ENCODE measurements at regions not wholly inside any gene's neighbourhood (a gene's known extent, or its start where the extent isn't known, plus 50 kb on each side); places are given as distances from the start of the nearest gene placed in this dataset.
"Not testable (repeated sequence)": the region's sequence is repeated elsewhere in the genome, so short reads cannot be mapped to it uniquely, and the experiment has no call there.

- TF ChIP-seq, protein P1, sequence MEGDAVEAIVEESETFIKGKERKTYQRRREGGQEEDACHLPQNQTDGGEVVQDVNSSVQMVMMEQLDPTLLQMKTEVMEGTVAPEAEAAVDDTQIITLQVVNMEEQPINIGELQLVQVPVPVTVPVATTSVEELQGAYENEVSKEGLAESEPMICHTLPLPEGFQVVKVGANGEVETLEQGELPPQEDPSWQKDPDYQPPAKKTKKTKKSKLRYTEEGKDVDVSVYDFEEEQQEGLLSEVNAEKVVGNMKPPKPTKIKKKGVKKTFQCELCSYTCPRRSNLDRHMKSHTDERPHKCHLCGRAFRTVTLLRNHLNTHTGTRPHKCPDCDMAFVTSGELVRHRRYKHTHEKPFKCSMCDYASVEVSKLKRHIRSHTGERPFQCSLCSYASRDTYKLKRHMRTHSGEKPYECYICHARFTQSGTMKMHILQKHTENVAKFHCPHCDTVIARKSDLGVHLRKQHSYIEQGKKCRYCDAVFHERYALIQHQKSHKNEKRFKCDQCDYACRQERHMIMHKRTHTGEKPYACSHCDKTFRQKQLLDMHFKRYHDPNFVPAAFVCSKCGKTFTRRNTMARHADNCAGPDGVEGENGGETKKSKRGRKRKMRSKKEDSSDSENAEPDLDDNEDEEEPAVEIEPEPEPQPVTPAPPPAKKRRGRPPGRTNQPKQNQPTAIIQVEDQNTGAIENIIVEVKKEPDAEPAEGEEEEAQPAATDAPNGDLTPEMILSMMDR (IDR thresholded peaks at IDR 0.05; ENCODE audit: low read depth, low read length) = no peak
- Histone ChIP-seq H3K9me3 (no peaks in the 10 kb centered on the region), H3K4me1 (no peaks in the 10 kb centered on the region; the same call in 1 of the 2 replicates), H3K27me3 (no peaks in the 10 kb centered on the region), H3K36me3 (no peaks in the 10 kb centered on the region), H3K4me3 (ENCODE audit: low read depth, low read length) (no peak overlapping the region)
- DNase-seq = no peak
Measured at GRCh38 chr4:181845617-181846016, 397.6 kb upstream of the TENM3 start.

GRCh38 chr4:181846934-181847333 is 396.3 kb upstream of the TENM3 start:
- Histone ChIP-seq H3K36me3 (no peaks in the 10 kb centered on the region), H3K4me3 (ENCODE audit: low read depth, low read length) (no peak overlapping the region), H3K27me3 (no peaks in the 10 kb centered on the region), H3K9me3 (no peaks in the 10 kb centered on the region), H3K4me1 (no peaks in the 10 kb centered on the region; the same call in 1 of the 2 replicates)
- TF ChIP-seq, protein P1 (IDR thresholded peaks at IDR 0.05; ENCODE audit: low read depth, low read length) = no peak
- no peak for DNase-seq

- no peak overlapping the region for H3K4me3 ChIP-seq (ENCODE audit: low read depth, low read length)
- H3K36me3 ChIP-seq = no peaks in the 10 kb centered on the region
- DNase-seq = no peak
- H3K4me1 ChIP-seq = peaks cover 1% of the 10 kb centered on the region; the same call in 1 of the 2 replicates
- H3K9me3 ChIP-seq = no peaks in the 10 kb centered on the region
- H3K27me3 ChIP-seq = no peaks in the 10 kb centered on the region
- TF ChIP-seq, protein P1 (IDR thresholded peaks at IDR 0.05; ENCODE audit: low read depth, low read length) = no peak
Measured at GRCh38 chr4:181848357-181848756, 394.8 kb upstream of the TENM3 start.

- TF ChIP-seq, protein P1 (IDR thresholded peaks at IDR 0.05; ENCODE audit: low read depth, low read length) = no peak
- Histone ChIP-seq H3K4me3 (ENCODE audit: low read depth, low read length) (no peak overlapping the region), H3K9me3 (no peaks in the 10 kb centered on the region), H3K4me1 (peaks cover 11% of the 10 kb centered on the region), H3K36me3 (no peaks in the 10 kb centered on the region), H3K27me3 (no peaks in the 10 kb centered on the region)
- no peak for DNase-seq
Measured at GRCh38 chr4:181849472-181849871, 393.7 kb upstream of the TENM3 start.

DNA sequence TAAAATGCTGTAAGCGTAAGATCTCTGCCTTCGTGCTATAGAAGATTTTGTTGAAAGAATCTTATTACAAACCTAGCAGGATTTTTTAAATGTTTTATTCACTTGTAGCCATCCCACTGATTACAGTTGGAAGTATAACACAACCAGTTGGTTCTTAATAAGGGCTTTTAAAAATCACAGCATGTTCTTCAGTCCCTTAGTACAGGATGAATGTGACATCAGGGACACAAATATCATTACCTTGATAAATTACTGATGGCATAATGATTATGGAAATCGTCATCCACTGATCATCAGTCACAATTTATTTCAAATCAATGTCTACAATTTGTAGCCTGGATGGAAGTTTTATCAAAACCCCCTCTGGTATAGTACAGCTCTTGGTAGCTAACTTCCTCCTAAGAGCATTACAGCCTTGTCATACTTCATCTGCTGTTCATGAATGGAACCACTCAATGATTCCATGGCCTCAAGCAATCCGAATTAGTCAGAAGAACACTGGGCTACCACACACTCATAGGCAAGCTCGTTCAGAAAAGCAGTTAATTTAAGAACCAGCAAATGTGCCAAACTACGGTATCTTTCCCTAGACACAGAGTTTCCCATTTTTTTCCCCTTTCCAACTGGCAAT is 389.2 kb upstream of the TENM3 start:
- Histone ChIP-seq H3K36me3 (no peaks in the 10 kb centered on the region), H3K4me3 (ENCODE audit: low read depth, low read length) (peak overlapping the region; percentile 6; the same call in 1 of the 2 replicates), H3K4me1 (peaks cover 12% of the 10 kb centered on the region), H3K27me3 (no peaks in the 10 kb centered on the region), H3K9me3 (no peaks in the 10 kb centered on the region)
- DNase-seq = no peak
- TF ChIP-seq, protein P1 (IDR thresholded peaks at IDR 0.05; ENCODE audit: low read depth, low read length) = no peak

GRCh38 chr4:181855307-181855706 is 387.9 kb upstream of the TENM3 start:
- DNase-seq = no peak
- Histone ChIP-seq H3K9me3 (no peaks in the 10 kb centered on the region), H3K4me3 (ENCODE audit: low read depth, low read length) (no peak overlapping the region), H3K27me3 (no peaks in the 10 kb centered on the region), H3K4me1 (peaks cover 14% of the 10 kb centered on the region), H3K36me3 (no peaks in the 10 kb centered on the region)
- TF ChIP-seq, protein P1 (IDR thresholded peaks at IDR 0.05; ENCODE audit: low read depth, low read length) = no peak

GRCh38 chr4:181857471-181857870 is 385.7 kb upstream of the TENM3 start:
- H3K36me3 ChIP-seq; DNase-seq; H3K9me3 ChIP-seq; H3K4me3 ChIP-seq (ENCODE audit: low read depth, low read length); H3K27me3 ChIP-seq: not testable (repeated sequence)
- H3K4me1 ChIP-seq = peaks cover 14% of the 10 kb centered on the region
